GM18520 (cell line): ENCODE measurements at regions not wholly inside any gene's neighbourhood (a gene's known extent, or its start where the extent isn't known, plus 50 kb on each side); places are given as distances from the start of the nearest gene placed in this dataset.

Source experiments
- ATAC-seq: cut with Tn5 transposase; IDR thresholded peaks from one replicate; pipeline ENCODE4 v1.9.1; 2021; ENCODE audit not compliant: unreplicated experiment

GRCh38 chr5:89255845-89256463, 373.0 kb upstream of the MEF2C start:
- ATAC-seq: no peak

GRCh38 chr5:89253666-89254352, 370.8 kb upstream of the MEF2C start:
- ATAC-seq: no peak

GRCh38 chr5:89246864-89247263, 363.9 kb upstream of the MEF2C start:
- no peak for ATAC-seq

GRCh38 chr5:89246252-89246651, 363.3 kb upstream of the MEF2C start:
- ATAC-seq: no peak

- no peak for ATAC-seq
Measured at GRCh38 chr5:89243611-89244010, 360.6 kb upstream of the MEF2C start.

GRCh38 chr5:89241186-89241585, 358.2 kb upstream of the MEF2C start:
- no peak for ATAC-seq

GRCh38 chr5:89236900-89237299, 353.9 kb upstream of the MEF2C start:
- no peak for ATAC-seq

- no peak for ATAC-seq
Measured at GRCh38 chr5:89233462-89233861, 350.5 kb upstream of the MEF2C start.

GRCh38 chr5:89232139-89232603, 349.2 kb upstream of the MEF2C start:
- peak; percentile 100 for ATAC-seq

- no peak for ATAC-seq
Measured at GRCh38 chr5:89230178-89230577, 347.2 kb upstream of the MEF2C start.

- no peak for ATAC-seq
Measured at GRCh38 chr5:89229331-89230070, 346.5 kb upstream of the MEF2C start.

GRCh38 chr5:89228355-89228754, 345.4 kb upstream of the MEF2C start:
- no peak for ATAC-seq

- ATAC-seq: no peak
Measured at GRCh38 chr5:89218364-89218763, 335.4 kb upstream of the MEF2C start.

- no peak for ATAC-seq
Measured at GRCh38 chr5:89216606-89217005, 333.6 kb upstream of the MEF2C start.

- ATAC-seq: no peak
Measured at GRCh38 chr5:89213573-89213972, 330.6 kb upstream of the MEF2C start.

- no peak for ATAC-seq
Measured at GRCh38 chr5:89211836-89212235, 328.9 kb upstream of the MEF2C start.

- ATAC-seq: no peak
Measured at GRCh38 chr5:89208811-89209210, 325.8 kb upstream of the MEF2C start.

GRCh38 chr5:89208392-89208791, 325.4 kb upstream of the MEF2C start:
- ATAC-seq: no peak

- ATAC-seq: no peak
Measured at GRCh38 chr5:89204756-89205155, 321.8 kb upstream of the MEF2C start.

GRCh38 chr5:89203611-89204010, 320.6 kb upstream of the MEF2C start:
- ATAC-seq: no peak

- no peak for ATAC-seq
Measured at GRCh38 chr5:89200899-89201298, 317.9 kb upstream of the MEF2C start.

GRCh38 chr5:89199306-89199705, 316.3 kb upstream of the MEF2C start:
- ATAC-seq: no peak
